Left ventricle myocardium inferior (tissue), 1 donor: ENCODE measurements at regions not wholly inside any gene's neighbourhood (a gene's known extent, or its start where the extent isn't known, plus 50 kb on each side); places are given as distances from the start of the nearest gene placed in this dataset.
A peak's percentile ranks its signal among the peaks of the same experiment; 100 is the strongest.
"Not testable (repeated sequence)": the region's sequence is repeated elsewhere in the genome, so short reads cannot be mapped to it uniquely, and the experiment has no call there.

Experiments
- DNase-seq: peaks from one replicate; pipeline ENCODE4 v3.0.0-alpha.2; 2020
- H3K27ac ChIP-seq: fragments of 200-600 bp; replicated peaks from 2 replicates; pipeline ENCODE4 v1.8.0; 2021
- H3K27me3 ChIP-seq: fragments of 200-600 bp; 2 replicates; pipeline ENCODE4 v1.8.0; 2021; ENCODE audit warnings: low read depth
- H3K36me3 ChIP-seq: fragments of 200-600 bp; 2 replicates; pipeline ENCODE4 v1.8.0; 2021
- H3K4me1 ChIP-seq: fragments of 200-600 bp; 2 replicates; pipeline ENCODE4 v1.8.0; 2021
- H3K4me3 ChIP-seq: fragments of 200-600 bp; 2 replicates; pipeline ENCODE4 v1.8.0; 2021; ENCODE audit warnings: mild to moderate bottlenecking, moderate library complexity
- H3K9me3 ChIP-seq: fragments of 200-600 bp; replicated peaks from 2 replicates; pipeline ENCODE4 v1.8.0; 2021
- intact Hi-C: fragments of 100-400 bp; cut with micrococcal nuclease; formaldehyde crosslinking; loops from one replicate; pipeline ENCODE4 v1.11.0; 2022
- TF ChIP-seq, protein P1 (sequence below): fragments of 200-600 bp; IDR thresholded peaks from 2 replicates; pipeline ENCODE4 v1.8.0; 2021; ENCODE audit warnings: antibody characterized with exemption, mild to moderate bottlenecking, borderline replicate concordance
- donor health status: DM: no; HTN: yes; CAD: no; lungs with severe emphysema.

DNA sequence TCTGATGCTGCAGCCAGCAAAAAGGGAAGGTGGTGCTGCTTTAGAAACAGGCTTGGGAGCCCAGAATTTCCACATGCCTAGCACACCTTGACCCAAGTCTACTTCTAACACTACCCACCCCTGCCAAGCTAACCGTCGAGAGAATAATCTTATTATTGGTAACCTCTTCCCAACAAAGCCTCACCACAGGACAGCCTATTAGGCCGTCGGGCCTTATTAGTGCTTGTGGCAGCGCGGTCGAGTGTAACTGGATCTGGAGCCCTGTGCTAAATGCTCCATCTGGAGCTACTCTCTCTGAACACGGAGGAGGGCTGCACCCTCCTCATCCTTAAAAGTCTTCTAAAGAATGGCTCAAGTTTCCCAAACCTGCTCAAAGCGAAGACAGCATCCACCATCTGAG, 165.5 kb upstream of the NFIA start:
- Histone ChIP-seq H3K4me1 (peaks cover 21% of the 10 kb centered on the region), H3K36me3 (no peaks in the 10 kb centered on the region), H3K4me3 (no peak overlapping the region), H3K9me3 (no peaks in the 10 kb centered on the region), H3K27me3 (no peaks in the 10 kb centered on the region), H3K27ac (peak overlapping the region; percentile 62)
- TF ChIP-seq, protein P1, sequence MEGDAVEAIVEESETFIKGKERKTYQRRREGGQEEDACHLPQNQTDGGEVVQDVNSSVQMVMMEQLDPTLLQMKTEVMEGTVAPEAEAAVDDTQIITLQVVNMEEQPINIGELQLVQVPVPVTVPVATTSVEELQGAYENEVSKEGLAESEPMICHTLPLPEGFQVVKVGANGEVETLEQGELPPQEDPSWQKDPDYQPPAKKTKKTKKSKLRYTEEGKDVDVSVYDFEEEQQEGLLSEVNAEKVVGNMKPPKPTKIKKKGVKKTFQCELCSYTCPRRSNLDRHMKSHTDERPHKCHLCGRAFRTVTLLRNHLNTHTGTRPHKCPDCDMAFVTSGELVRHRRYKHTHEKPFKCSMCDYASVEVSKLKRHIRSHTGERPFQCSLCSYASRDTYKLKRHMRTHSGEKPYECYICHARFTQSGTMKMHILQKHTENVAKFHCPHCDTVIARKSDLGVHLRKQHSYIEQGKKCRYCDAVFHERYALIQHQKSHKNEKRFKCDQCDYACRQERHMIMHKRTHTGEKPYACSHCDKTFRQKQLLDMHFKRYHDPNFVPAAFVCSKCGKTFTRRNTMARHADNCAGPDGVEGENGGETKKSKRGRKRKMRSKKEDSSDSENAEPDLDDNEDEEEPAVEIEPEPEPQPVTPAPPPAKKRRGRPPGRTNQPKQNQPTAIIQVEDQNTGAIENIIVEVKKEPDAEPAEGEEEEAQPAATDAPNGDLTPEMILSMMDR: no peak
- no peak for DNase-seq
- intact Hi-C loops: no loop called here

DNA sequence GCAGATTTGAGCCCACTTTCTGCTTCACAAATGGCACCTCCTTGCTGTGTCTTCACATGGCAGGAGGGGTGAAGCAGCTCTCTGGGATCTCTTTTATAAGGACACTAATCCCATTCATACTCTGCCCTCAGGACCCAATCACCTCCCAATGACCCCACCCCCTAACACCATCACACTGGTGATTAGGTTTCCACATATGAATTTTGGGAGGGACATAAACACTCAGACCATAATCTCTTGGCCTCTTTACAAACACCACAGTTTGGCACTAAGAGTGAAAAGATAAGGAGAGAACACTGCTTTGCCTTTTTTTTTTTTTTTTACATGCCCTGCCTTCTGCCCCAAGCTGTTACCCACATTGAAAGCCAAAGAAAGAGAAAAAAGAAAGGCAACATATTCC, 166.2 kb upstream of the NFIA start:
- H3K27me3 ChIP-seq: no peaks in the 10 kb centered on the region
- peaks cover 27% of the 10 kb centered on the region for H3K4me1 ChIP-seq
- H3K27ac ChIP-seq: peak overlapping the region; percentile 62
- no peaks in the 10 kb centered on the region for H3K9me3 ChIP-seq
- TF ChIP-seq, protein P1: no peak
- intact Hi-C loops: no loop called here
- DNase-seq: no peak
- H3K36me3 ChIP-seq: no peaks in the 10 kb centered on the region
- no peak overlapping the region for H3K4me3 ChIP-seq

DNA sequence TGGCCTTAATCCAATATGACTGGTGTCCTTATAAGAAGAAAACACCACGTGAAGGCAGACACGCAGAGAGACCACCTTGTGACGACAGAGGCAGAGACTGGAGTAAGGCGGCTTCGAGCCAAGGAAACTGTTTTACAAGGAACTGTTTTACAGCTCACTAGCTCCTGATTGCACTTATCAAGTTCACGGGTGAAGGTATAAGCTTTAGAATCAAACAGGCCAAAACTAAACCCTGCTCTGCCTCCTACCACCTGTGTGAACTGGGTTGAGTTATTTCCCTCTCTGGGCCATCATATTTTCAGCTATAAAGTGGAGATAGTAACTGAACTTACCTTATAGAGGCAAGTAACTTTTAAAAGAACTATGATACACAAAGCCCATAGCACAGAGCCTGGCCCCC, 166.9 kb upstream of the NFIA start:
- H3K4me1 ChIP-seq: peaks cover 29% of the 10 kb centered on the region
- TF ChIP-seq, protein P1: no peak
- intact Hi-C loops: no loop called here
- H3K36me3 ChIP-seq: no peaks in the 10 kb centered on the region
- H3K27ac ChIP-seq: peak overlapping the region; percentile 62
- no peak overlapping the region for H3K4me3 ChIP-seq
- DNase-seq: no peak
- H3K9me3 ChIP-seq: no peaks in the 10 kb centered on the region
- no peaks in the 10 kb centered on the region for H3K27me3 ChIP-seq

- H3K4me1 ChIP-seq: peaks cover 29% of the 10 kb centered on the region
- no peak for DNase-seq
- H3K27me3 ChIP-seq: no peaks in the 10 kb centered on the region
- TF ChIP-seq, protein P1: no peak
- peak overlapping the region; percentile 27 for H3K27ac ChIP-seq
- H3K36me3 ChIP-seq: no peaks in the 10 kb centered on the region
- no peaks in the 10 kb centered on the region for H3K9me3 ChIP-seq
- no peak overlapping the region for H3K4me3 ChIP-seq
- intact Hi-C loops: no loop called here
Observed at GRCh38 chr1:60914982-60915381, 167.4 kb upstream of the NFIA start.

GRCh38 chr1:60913708-60914107, 168.7 kb upstream of the NFIA start:
- H3K4me3 ChIP-seq, H3K36me3 ChIP-seq, H3K9me3 ChIP-seq, intact Hi-C loops, H3K27me3 ChIP-seq, H3K27ac ChIP-seq, DNase-seq: not testable (repeated sequence)
- peaks cover 29% of the 10 kb centered on the region for H3K4me1 ChIP-seq

DNA sequence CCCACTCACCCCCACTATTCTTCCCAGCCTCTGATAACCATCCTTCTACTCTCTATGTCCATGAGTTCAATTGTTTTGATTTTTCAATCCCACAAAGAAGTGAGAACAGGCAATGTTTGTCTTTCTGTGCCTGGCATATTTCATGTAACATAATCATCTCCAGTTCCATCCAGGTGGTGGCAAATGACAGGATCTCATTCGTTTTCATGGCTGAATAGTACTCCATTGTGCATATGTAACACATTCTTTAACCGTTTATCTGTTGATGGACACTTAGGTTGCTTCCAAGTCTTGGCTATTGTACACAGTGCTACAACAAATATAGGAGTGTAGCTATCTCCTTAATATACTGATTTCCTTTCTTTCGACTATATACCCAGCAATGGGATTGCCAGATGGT, 169.3 kb upstream of the NFIA start:
- TF ChIP-seq, protein P1: no peak
- no peak for DNase-seq
- Histone ChIP-seq H3K4me3 (no peak overlapping the region), H3K36me3 (no peaks in the 10 kb centered on the region), H3K27ac (no peak overlapping the region), H3K27me3 (no peaks in the 10 kb centered on the region), H3K9me3 (no peaks in the 10 kb centered on the region), H3K4me1 (peaks cover 29% of the 10 kb centered on the region)
- intact Hi-C loops: no loop called here
